HCT116 (cell line): ENCODE measurements at regions not wholly inside any gene's neighbourhood (a gene's known extent, or its start where the extent isn't known, plus 50 kb on each side); places are given as distances from the start of the nearest gene placed in this dataset.

Experiments used
- ATAC-seq: fragments of 200-7000 bp; cut with Tn5 transposase; 2 replicates; pipeline ENCODE4 v1.9.1; 2020; ENCODE audit warnings: mild to moderate bottlenecking, moderate library complexity
- BruUV-seq: library from RNA; stranded (reverse); fragments of 400-500 nt; replicated peaks from 2 replicates; lab custom pipeline; 2021; lab: Mats Ljungman, UMichigan
- CTCF ChIA-PET: fragments of 300-600 bp; sonication (Branson Sonifier 250); formaldehyde crosslinking; loops from one replicate; lab custom pipeline; 2021; ENCODE audit warnings: antibody characterized with exemption; lab: Charles Lee
- POLR2A ChIA-PET: fragments of 300-600, 350-600 bp; sonication (Branson Sonifier 250); formaldehyde crosslinking; loops from one replicate; lab custom pipeline; 2021; ENCODE audit warnings: antibody characterized with exemption; lab: Charles Lee
- RAD21 ChIA-PET, 2 experiments: fragments of 300-600 bp; sonication (Branson Sonifier 250); formaldehyde crosslinking; loops; one replicate each; lab custom pipeline; 2023; ENCODE audit warnings: low total read pairs in 2 of 2; ENCODE audit not compliant: uncharacterized antibody in 2 of 2, unreplicated experiment in 2 of 2, low non-redundant PET in 1 of 2; lab: Charles Lee
- DNase-seq: peaks from one replicate; pipeline ENCODE4 v3.0.0-alpha.2; 2010; ENCODE audit warnings: low read depth, low spot score
- H2AFZ ChIP-seq: fragments of 200-600 bp; shearing (Covaris generic), sonication (generic); 2 replicates; pipeline ENCODE4 v1.6.1; 2017; ENCODE audit warnings: low read depth, mixed run types, mixed read lengths, antibody characterized with exemption, low read length; ENCODE audit not compliant: poor library complexity, severe bottlenecking
- H3K27ac ChIP-seq: 2 replicates; pipeline ENCODE4 v1.5.1; 2012; ENCODE audit warnings: low read depth, low read length
- H3K27me3 ChIP-seq: fragments of 200-600 bp; sonication (generic); 2 replicates; pipeline ENCODE4 v1.6.1; 2016; ENCODE audit warnings: mixed run types, low read length, mixed read lengths; ENCODE audit not compliant: insufficient read depth
- H3K36me3 ChIP-seq, 2 experiments: fragments of 200-500 bp in 1 of 2; fragments of 200-600 bp in 1 of 2; sonication (Bioruptor generic) in 1 of 2; sonication (generic) in 1 of 2; 2 replicates each; pipeline versions ENCODE4 v1.5.1 to v1.6.1; 2014 to 2016; ENCODE audit warnings: low read length in 2 of 2, inconsistent platforms in 1 of 2, mixed read lengths in 1 of 2, mixed run types in 1 of 2; ENCODE audit not compliant: insufficient read depth in 2 of 2, control insufficient read depth in 1 of 2
- H3K4me1 ChIP-seq, 2 experiments: fragments of 200-600 bp in 1 of 2; sonication (generic) in 1 of 2; 2 replicates each; pipeline versions ENCODE4 v1.5.1 to v1.6.1; 2012 to 2017; ENCODE audit warnings: low read length in 2 of 2, inconsistent platforms in 1 of 2, mild to moderate bottlenecking in 1 of 2, mixed read lengths in 1 of 2, mixed run types in 1 of 2, moderate library complexity in 1 of 2; ENCODE audit not compliant: insufficient read depth in 2 of 2, control insufficient read depth in 1 of 2
- H3K4me2 ChIP-seq: fragments of 200-600 bp; sonication (generic); 2 replicates; pipeline ENCODE4 v1.6.1; 2017; ENCODE audit warnings: mixed run types, low read length, mixed read lengths
- H3K4me3 ChIP-seq, 2 experiments: fragments of 200-600 bp in 1 of 2; sonication (generic) in 1 of 2; replicated peaks in 1 of 2; 2 replicates each; pipeline ENCODE4 v1.5.1; 2011 to 2016; ENCODE audit warnings: low read length in 2 of 2, control low read depth in 1 of 2, low read depth in 1 of 2, mild to moderate bottlenecking in 1 of 2, mixed read lengths in 1 of 2, mixed run types in 1 of 2
- H3K79me2 ChIP-seq: fragments of 200-600 bp; sonication (generic); 2 replicates; pipeline ENCODE4 v1.6.1; 2017; ENCODE audit warnings: mild to moderate bottlenecking, mixed run types, low read length, moderate library complexity, mixed read lengths; ENCODE audit not compliant: insufficient read depth
- H3K9ac ChIP-seq: fragments of 200-600 bp; sonication (generic); 2 replicates; pipeline ENCODE4 v1.6.1; 2016; ENCODE audit warnings: low read length, mixed read lengths
- H3K9me2 ChIP-seq: fragments of 200-600 bp; sonication (generic), shearing (Covaris generic); 2 replicates; pipeline ENCODE4 v1.6.1; 2017; ENCODE audit warnings: mixed run types, mild to moderate bottlenecking, moderate library complexity; ENCODE audit not compliant: insufficient read depth
- H3K9me3 ChIP-seq, 2 experiments: fragments of 200-500 bp in 1 of 2; fragments of 200-600 bp in 1 of 2; sonication (Bioruptor generic) in 1 of 2; sonication (generic) in 1 of 2; 2 replicates each; pipeline ENCODE4 v1.6.1; 2014 to 2017; ENCODE audit warnings: low read length in 2 of 2, mixed read lengths in 2 of 2, inconsistent platforms in 1 of 2, low read depth in 1 of 2, mild to moderate bottlenecking in 1 of 2, mixed run types in 1 of 2, moderate library complexity in 1 of 2; ENCODE audit not compliant: control insufficient read depth in 1 of 2, insufficient read depth in 1 of 2
- H4K20me1 ChIP-seq: fragments of 200-600 bp; sonication (generic), shearing (Covaris generic); 2 replicates; pipeline ENCODE4 v1.6.1; 2017; ENCODE audit warnings: mixed run types, mild to moderate bottlenecking, moderate library complexity; ENCODE audit not compliant: insufficient read depth
- EGR1 ChIP-seq: IDR thresholded peaks from 2 replicates; pipeline ENCODE4 v1.6.1; 2012; ENCODE audit warnings: low read depth
- EZH2 ChIP-seq: fragments of 200-600 bp; sonication (generic); IDR thresholded peaks from 2 replicates; pipeline ENCODE4 v1.6.1; 2017; ENCODE audit warnings: antibody characterized with exemption, mixed run types
- REST ChIP-seq: IDR thresholded peaks from 2 replicates; pipeline ENCODE4 v1.6.1; 2012; ENCODE audit warnings: low read depth
- TCF7L2 ChIP-seq: IDR thresholded peaks from 2 replicates; pipeline ENCODE4 v1.7.0; 2011; ENCODE audit warnings: borderline replicate concordance, inconsistent platforms; ENCODE audit not compliant: insufficient read depth, insufficient read length; ENCODE audit errors: extremely low read depth
- YY1 ChIP-seq: IDR thresholded peaks from 2 replicates; pipeline ENCODE4 v1.6.1; 2011; ENCODE audit warnings: low read length, low read depth, moderate library complexity, mild to moderate bottlenecking; ENCODE audit not compliant: insufficient replicate concordance; ENCODE audit errors: extremely low read depth
- ZFX ChIP-seq: fragments of 450-650 bp; IDR thresholded peaks from 2 replicates; pipeline ENCODE4 v1.6.1; 2017
- ZNF274 ChIP-seq: fragments of 200-500 bp; sonication (Bioruptor generic); IDR thresholded peaks from 2 replicates; pipeline ENCODE4 v1.6.1; 2014; ENCODE audit warnings: mild to moderate bottlenecking, low read depth, low read length, inconsistent platforms
- intact Hi-C: fragments of 100-400 bp; cut with micrococcal nuclease; formaldehyde crosslinking; loops from 2 replicates; pipeline ENCODE4 v1.10.0; 2022

- H3K9me2 ChIP-seq = no peaks in the 10 kb centered on the region
- no peak for ATAC-seq
- RAD21 ChIA-PET = no interaction called here
- TF ChIP-seq ZFX (no peak), EZH2 (no peak), YY1 (no peak), REST (no peak), EGR1 (no peak), TCF7L2 (no peak), ZNF274 (no peak)
- TF ChIP-seq, all 23 proteins: peak for 0
- H4K20me1 ChIP-seq = no peaks in the 10 kb centered on the region
- H3K9me3 ChIP-seq = peaks cover 0 to 16% of the 10 kb centered on the region in 2 experiments; a peak in 2 of 4 replicates
- H3K4me3 ChIP-seq = no peak overlapping the region
- DNase-seq = no peak
- no peak overlapping the region for H3K27ac ChIP-seq
- POLR2A ChIA-PET = no interaction called here
- no peak overlapping the region for H3K9ac ChIP-seq
- BruUV-seq = no TSS peak
- intact Hi-C loops = no loop called here
- H2AFZ ChIP-seq = no peak overlapping the region
- H3K79me2 ChIP-seq = no peaks in the 10 kb centered on the region
- no peaks in the 10 kb centered on the region for H3K27me3 ChIP-seq
- H3K4me2 ChIP-seq = no peak overlapping the region
- CTCF ChIA-PET = no interaction called here
- no peaks in the 10 kb centered on the region for H3K36me3 ChIP-seq
- no peaks in the 10 kb centered on the region for H3K4me1 ChIP-seq
Measured at GRCh38 chr20:39986173-39986904, 702.7 kb downstream of the MAFB start.
